Dendritic cell treated with granulocyte-macrophage colony-stimulating factor and Interleukin-4, amounts not matched to agents 40 ng/mL and 50 ng/mL, for 4 days (primary cell): ENCODE measurements at regions not wholly inside any gene's neighbourhood (a gene's known extent, or its start where the extent isn't known, plus 50 kb on each side); places are given as distances from the start of the nearest gene placed in this dataset.
"Not testable (repeated sequence)": the region's sequence is repeated elsewhere in the genome, so short reads cannot be mapped to it uniquely, and the experiment has no call there.

ENCODE experiments used
- H3K27ac Mint-ChIP-seq: one replicate; pipeline ENCODE4 v1.8.0; 2022; ENCODE audit warnings: mild to moderate bottlenecking, mixed read lengths
- H3K27me3 Mint-ChIP-seq: one replicate; pipeline ENCODE4 v1.8.0; 2022; ENCODE audit warnings: mild to moderate bottlenecking, mixed read lengths
- H3K36me3 Mint-ChIP-seq: one replicate; pipeline ENCODE4 v1.8.0; 2022; ENCODE audit warnings: low read depth, mixed read lengths
- H3K4me1 Mint-ChIP-seq: one replicate; pipeline ENCODE4 v1.8.0; 2022; ENCODE audit warnings: low read depth, mixed read lengths
- H3K4me3 Mint-ChIP-seq: one replicate; pipeline ENCODE4 v1.8.0; 2022; ENCODE audit warnings: mild to moderate bottlenecking, moderate library complexity, mixed read lengths
- H3K9me3 Mint-ChIP-seq: one replicate; pipeline ENCODE4 v1.8.0; 2022; ENCODE audit warnings: mixed read lengths
- intact Hi-C: fragments of 100-400 bp; cut with micrococcal nuclease; formaldehyde crosslinking; loops from one replicate; pipeline ENCODE4 v1.15.0; 2022

DNA sequence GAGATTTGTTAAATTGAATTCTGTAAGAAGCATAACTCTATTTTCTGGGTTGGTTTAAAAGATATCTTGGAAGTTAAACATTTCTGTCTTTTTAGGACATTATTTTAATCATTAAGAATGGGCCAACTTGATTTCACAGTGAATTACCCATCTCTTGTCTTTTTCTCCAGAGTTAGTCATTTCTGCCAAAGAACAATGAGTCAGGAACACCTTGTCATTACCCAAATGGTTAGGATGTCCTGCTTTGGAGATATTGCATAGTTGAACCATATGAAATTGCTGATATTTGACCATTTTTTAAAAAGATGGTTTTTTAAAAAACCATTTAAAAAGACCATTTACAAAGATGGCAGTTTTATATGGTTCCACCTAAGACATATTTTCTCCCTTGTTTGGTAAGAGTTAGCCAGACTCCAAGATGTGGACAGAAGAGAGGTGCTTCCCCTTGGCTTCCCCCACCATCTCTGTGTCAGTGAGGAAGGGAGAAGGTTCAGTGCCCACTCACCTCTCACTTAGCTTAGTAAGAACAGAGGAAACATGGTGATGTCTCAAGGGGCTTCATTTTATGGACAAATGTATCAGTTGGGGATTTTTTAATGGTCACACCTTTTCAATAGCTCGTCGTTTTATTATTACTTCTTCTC, 103.0 kb downstream of the PCSK1 start:
- Mint-ChIP-seq H3K36me3 (no peaks in the 10 kb centered on the region), H3K27ac (no peak overlapping the region), H3K4me3 (no peak overlapping the region), H3K27me3 (no peaks in the 10 kb centered on the region), H3K9me3 (no peaks in the 10 kb centered on the region), H3K4me1 (peaks cover 9% of the 10 kb centered on the region)
- intact Hi-C loops, result loop anchor here (10.0 kb wide), 2 partner anchors 435 to 665 kb away; no protein-coding TSS in a partner anchor

DNA sequence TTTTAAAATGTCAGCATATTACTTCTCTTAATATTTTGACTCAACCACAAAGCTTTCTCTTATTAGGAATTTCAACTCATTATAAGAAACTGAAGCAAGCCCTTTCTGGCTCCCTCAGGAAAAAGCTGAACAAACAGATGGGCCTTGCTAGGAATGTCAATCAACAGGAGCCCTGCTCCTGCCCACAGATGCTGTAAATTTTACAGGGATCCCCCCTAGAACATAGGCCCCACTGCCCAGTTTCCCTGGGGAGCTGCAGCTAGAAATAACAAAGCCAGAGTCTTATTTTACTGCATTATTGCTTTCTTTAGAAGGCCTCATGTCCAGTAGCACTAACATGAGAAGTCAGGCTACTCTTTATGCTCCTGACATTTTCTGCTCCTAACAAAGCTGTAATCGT, 103.8 kb downstream of the PCSK1 start:
- no peaks in the 10 kb centered on the region for H3K9me3 Mint-ChIP-seq
- H3K27me3 Mint-ChIP-seq, result no peaks in the 10 kb centered on the region
- peaks cover 9% of the 10 kb centered on the region for H3K4me1 Mint-ChIP-seq
- no peaks in the 10 kb centered on the region for H3K36me3 Mint-ChIP-seq
- intact Hi-C loops, result no loop called here
- H3K4me3 Mint-ChIP-seq, result no peak overlapping the region
- no peak overlapping the region for H3K27ac Mint-ChIP-seq

DNA sequence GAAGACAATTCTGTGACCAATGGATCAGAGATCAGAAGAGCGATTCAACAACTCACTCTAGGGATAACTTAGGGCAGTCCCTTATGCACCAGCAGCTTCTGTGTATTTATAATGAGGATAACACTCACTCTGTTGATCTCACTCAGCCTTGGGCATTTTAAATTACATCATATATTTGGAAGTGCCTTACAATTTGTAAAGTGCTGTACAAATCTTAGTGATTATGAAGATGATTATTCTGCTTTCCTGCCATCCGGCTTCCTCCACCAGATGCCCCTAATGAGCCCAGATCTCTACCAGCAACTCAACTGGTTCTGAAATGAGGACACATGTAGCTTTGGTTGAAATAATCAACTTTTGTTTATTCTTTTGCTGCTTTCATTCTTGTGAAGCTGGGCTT, 105.3 kb downstream of the PCSK1 start:
- no peaks in the 10 kb centered on the region for H3K27me3 Mint-ChIP-seq
- intact Hi-C loops, result no loop called here
- H3K4me3 Mint-ChIP-seq, result no peak overlapping the region
- H3K4me1 Mint-ChIP-seq, result peaks cover 9% of the 10 kb centered on the region
- no peak overlapping the region for H3K27ac Mint-ChIP-seq
- H3K36me3 Mint-ChIP-seq, result no peaks in the 10 kb centered on the region
- H3K9me3 Mint-ChIP-seq, result no peaks in the 10 kb centered on the region

DNA sequence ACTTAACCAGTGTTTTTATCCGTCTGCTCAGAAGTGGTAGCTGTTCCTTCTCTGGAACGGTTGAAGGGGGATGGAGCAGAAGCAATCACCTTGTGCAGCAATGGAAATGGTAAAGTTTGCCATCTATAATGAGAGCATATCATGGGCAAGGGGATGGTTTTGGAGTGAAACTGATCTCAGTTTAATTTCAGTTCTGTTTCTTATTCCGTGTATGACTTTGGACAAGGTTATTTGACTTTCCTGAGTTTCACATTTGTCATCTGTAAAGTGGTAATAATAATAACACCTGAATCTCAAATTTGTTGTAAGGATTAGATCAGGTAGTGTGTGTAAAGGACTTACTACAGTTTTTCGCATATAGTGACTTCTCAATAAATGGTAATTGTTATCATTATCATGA, 106.1 kb downstream of the PCSK1 start:
- Mint-ChIP-seq H3K27ac (no peak overlapping the region), H3K9me3 (no peaks in the 10 kb centered on the region), H3K36me3 (no peaks in the 10 kb centered on the region), H3K27me3 (no peaks in the 10 kb centered on the region), H3K4me3 (no peak overlapping the region), H3K4me1 (peaks cover 9% of the 10 kb centered on the region)
- intact Hi-C loops, result no loop called here

DNA sequence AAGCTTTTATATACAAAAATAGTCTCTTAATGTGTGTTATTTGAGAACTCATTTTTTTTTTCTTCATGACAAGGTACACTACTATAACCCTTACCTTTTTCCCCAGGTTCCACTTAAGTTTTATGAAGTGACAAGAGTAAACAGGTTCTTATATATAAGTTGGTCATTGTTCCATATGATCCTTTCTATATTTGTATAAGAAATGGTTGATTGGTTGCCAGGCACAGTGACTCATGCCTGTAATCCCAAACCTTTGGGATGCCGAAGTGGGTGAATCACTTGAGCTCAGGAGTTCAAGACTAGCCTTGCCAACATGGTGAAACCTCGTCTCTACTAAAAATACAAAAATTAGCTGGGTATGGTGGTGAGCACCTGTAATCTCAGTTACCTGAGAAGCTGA, 108.3 kb downstream of the PCSK1 start:
- Mint-ChIP-seq H3K9me3 (no peaks in the 10 kb centered on the region), H3K36me3 (no peaks in the 10 kb centered on the region), H3K4me3 (no peak overlapping the region), H3K4me1 (no peaks in the 10 kb centered on the region), H3K27me3 (no peaks in the 10 kb centered on the region), H3K27ac (no peak overlapping the region)
- intact Hi-C loops, result no loop called here

DNA sequence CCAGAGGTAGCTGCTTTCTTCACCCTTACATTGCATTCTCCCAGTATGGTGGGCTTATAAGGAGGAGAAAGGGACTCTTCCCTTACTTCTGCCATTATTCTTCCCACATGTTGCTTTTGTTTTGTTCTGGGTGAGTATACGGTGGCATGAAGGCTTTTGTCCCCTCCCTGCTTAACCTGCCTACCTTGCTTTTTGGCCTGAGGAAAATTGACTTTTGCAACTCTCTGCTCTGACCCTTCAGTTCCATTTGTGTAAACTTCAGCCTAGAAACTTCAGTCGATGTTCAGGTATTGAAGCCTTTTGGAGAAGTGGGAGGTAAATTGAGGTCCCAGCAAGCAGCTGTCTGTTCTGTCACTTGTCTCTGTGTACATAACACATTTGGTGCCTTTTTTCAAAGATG, 110.2 kb downstream of the PCSK1 start:
- Mint-ChIP-seq H3K4me1 (no peaks in the 10 kb centered on the region), H3K36me3 (no peaks in the 10 kb centered on the region), H3K27me3 (no peaks in the 10 kb centered on the region), H3K27ac (no peak overlapping the region), H3K9me3 (no peaks in the 10 kb centered on the region), H3K4me3 (no peak overlapping the region)
- intact Hi-C loops, result no loop called here

DNA sequence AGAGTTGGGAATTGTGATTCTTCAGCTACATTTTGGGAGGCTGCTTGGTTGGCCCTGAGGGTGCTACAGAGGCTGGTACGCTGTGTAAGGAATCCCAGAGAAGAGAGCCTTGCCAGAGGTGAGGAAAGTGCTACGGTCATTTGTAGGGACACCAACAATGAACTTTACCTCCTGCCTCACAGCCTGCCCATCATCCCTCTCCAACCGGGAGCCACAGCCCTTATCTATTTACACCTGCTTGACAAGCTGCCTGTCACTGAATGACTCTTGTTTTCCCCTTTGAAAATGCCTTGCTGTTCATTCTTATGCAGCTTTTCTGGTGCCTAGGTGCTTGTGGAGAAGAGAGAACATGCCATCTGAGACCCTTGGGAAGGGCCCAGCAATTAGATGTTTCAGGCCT, 110.8 kb downstream of the PCSK1 start:
- Mint-ChIP-seq H3K4me1 (no peaks in the 10 kb centered on the region), H3K36me3 (no peaks in the 10 kb centered on the region), H3K4me3 (no peak overlapping the region), H3K27me3 (no peaks in the 10 kb centered on the region), H3K9me3 (no peaks in the 10 kb centered on the region), H3K27ac (no peak overlapping the region)
- intact Hi-C loops, result no loop called here

DNA sequence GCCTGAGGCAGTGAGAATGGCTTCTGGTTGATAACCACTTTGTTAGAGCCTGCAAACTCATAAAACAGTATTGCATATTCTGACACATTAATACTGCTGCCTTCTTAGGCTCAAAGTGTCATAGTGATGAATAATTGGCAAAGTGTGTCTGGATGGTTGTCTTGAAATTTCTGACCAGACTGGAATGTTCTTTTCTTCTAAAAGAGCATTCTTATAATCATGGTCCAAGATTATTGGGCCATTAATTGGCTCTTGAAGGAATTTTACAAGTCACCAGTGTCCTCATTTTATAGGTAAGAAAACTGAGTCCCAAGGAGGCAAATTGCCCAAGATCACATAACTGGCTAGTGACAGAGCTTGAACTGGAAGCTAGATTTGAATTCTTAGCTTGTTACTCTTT, 111.7 kb downstream of the PCSK1 start:
- H3K36me3 Mint-ChIP-seq, result no peaks in the 10 kb centered on the region
- no peaks in the 10 kb centered on the region for H3K9me3 Mint-ChIP-seq
- H3K27me3 Mint-ChIP-seq, result no peaks in the 10 kb centered on the region
- intact Hi-C loops, result no loop called here
- H3K27ac Mint-ChIP-seq, result no peak overlapping the region
- H3K4me3 Mint-ChIP-seq, result no peak overlapping the region
- H3K4me1 Mint-ChIP-seq, result no peaks in the 10 kb centered on the region

DNA sequence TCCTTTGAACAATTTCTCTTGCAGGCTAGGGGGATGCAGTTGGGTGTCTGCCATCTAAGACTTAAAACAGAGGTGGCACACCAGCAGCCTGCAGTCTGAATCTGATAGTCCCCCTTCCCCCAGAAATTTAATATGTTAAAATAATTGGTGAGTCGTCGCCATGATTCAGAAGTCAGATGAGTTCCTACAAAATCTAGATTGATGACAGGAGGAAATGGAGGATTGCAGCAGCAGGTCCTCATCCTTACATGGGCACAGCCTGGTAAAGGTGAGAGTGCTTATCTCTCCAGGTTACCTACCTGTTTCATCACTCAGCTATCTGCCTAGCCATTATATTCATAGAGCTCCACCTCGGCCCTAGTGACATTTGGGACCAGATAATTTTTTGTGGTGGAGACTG, 112.3 kb downstream of the PCSK1 start:
- Mint-ChIP-seq H3K9me3 (no peaks in the 10 kb centered on the region), H3K27me3 (no peaks in the 10 kb centered on the region), H3K27ac (no peak overlapping the region), H3K4me1 (peaks cover 2% of the 10 kb centered on the region), H3K36me3 (no peaks in the 10 kb centered on the region), H3K4me3 (no peak overlapping the region)
- intact Hi-C loops, result no loop called here

DNA sequence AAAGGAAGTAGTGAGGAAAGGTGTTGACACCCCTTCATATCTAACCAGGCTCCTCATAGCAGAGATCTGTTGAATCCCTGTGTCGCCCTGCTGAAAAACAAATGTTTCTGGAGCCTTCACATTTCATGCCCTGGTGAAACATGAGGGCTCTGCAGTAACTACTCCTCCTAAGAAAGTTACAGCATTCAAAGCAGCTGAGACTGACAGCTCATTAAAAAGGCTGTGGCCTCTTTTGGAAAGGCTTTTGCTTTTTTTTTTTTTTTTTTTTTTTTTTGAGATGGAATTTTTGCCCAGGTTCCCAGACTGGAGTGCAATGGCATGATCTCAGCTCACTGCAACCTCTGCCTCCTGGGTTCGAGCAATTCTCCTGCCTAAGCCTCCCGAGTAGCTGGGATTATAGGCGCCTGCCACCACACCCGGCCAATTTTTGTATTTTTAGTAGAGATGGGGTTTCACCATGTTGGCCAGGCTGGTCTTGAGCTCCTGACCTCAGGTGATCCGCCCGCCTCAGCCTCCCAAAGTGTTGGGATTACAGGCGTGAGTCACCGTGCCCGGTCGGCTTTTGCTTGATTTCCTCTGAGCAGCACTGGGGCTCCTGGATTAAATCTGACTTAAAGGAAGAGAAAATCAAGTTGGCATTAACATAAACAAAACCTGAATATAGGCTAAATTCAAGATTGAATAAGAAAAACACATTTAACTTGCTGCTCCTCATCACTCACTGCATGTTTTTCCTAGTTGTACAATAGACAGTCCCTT, 112.9 kb downstream of the PCSK1 start:
- H3K4me3 Mint-ChIP-seq, H3K36me3 Mint-ChIP-seq, H3K27me3 Mint-ChIP-seq, H3K27ac Mint-ChIP-seq, H3K4me1 Mint-ChIP-seq, H3K9me3 Mint-ChIP-seq, intact Hi-C loops: not testable (repeated sequence)

DNA sequence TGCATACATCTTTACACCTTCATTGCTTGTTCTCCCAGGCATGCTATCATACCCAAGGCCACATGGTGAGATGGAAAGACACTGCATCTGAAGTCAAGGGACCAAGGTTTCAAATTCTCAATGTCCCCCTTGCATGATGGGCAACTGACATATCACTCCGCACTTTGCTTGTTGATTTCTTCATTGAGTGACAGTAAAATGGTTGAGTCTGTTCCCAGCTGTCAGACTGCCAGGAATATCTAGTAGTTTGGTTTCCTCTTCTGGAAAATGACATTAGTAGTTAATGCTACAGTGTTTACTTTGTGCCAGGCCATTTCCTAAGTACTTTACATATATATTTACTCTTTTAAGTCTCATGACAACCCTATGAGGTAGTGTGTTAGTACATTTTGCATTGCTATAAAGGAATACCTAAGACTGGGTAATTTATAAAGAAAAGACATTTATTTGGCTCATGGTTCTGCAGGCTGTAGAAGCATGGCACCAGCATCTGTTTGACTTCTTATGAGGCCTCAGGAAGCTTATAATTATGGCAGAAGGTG, 114.4 kb downstream of the PCSK1 start:
- Mint-ChIP-seq H3K36me3 (no peaks in the 10 kb centered on the region), H3K9me3 (no peaks in the 10 kb centered on the region), H3K27me3 (no peaks in the 10 kb centered on the region), H3K4me1 (peaks cover 8% of the 10 kb centered on the region), H3K27ac (no peak overlapping the region), H3K4me3 (no peak overlapping the region)
- intact Hi-C loops, result no loop called here

DNA sequence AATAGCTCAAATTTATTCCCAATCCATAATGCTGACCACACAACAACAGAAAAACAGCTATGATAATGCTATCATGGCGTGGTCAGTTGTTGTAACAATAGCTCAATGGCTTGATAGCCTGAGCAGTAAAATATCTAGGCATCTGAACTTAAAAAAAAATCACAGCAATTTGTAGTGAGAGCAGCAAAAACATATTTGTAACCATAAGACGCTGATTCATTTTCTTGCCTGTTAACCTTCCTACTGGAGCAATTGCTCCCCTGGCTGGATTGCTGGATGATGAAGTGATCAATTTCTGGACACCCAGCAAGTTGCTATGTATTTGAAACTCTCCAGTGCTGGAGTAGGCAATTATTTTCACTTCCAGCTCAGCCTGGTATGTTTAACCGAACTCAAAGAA, 115.1 kb downstream of the PCSK1 start:
- Mint-ChIP-seq H3K36me3 (no peaks in the 10 kb centered on the region), H3K27me3 (no peaks in the 10 kb centered on the region), H3K4me3 (no peak overlapping the region), H3K4me1 (peaks cover 8% of the 10 kb centered on the region), H3K9me3 (no peaks in the 10 kb centered on the region), H3K27ac (no peak overlapping the region)
- intact Hi-C loops, result no loop called here

DNA sequence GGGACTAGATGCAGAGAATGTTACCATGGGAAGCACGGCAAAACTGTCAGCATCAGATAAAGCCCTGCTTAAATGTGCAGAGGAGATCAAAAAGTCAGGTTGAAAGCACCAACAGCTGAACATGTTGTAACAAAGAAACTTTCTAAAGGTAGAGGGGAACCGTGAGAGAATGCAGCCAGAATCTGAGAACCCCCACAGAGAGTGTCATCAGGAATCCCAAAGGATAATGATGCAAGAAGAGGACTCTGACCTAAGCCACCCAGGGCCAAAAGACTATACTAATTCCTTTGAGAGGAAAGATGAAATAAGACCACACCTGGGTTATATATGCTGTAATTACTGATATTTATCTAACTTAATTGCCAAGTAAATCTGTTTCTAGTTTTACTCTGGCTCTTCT, 116.6 kb downstream of the PCSK1 start:
- Mint-ChIP-seq H3K27ac (no peak overlapping the region), H3K27me3 (no peaks in the 10 kb centered on the region), H3K4me1 (peaks cover 8% of the 10 kb centered on the region), H3K36me3 (no peaks in the 10 kb centered on the region), H3K9me3 (peaks cover 10% of the 10 kb centered on the region), H3K4me3 (no peak overlapping the region)
- intact Hi-C loops, result no loop called here

DNA sequence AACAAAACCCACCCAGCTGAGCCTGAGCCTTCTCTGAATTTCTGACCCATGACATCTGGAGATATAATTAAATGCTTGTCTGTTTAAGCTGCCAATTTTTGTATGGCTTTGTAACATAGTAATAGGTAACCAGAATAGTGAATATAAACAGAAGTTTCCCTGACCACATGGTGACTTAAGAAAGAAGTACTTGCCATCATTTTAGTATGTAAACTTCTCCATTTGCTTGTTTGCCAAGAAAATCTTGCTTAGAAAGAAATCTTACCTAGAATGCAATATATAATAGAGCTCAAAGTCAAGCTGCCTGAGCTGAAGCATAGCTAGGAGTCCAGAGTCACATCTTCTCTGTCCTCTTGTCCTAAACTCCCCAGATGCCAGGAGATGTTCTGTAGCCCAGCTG, 117.0 kb downstream of the PCSK1 start:
- Mint-ChIP-seq H3K4me1 (peaks cover 8% of the 10 kb centered on the region), H3K27ac (no peak overlapping the region), H3K36me3 (no peaks in the 10 kb centered on the region), H3K9me3 (peaks cover 15% of the 10 kb centered on the region), H3K27me3 (no peaks in the 10 kb centered on the region), H3K4me3 (no peak overlapping the region)
- intact Hi-C loops, result no loop called here

DNA sequence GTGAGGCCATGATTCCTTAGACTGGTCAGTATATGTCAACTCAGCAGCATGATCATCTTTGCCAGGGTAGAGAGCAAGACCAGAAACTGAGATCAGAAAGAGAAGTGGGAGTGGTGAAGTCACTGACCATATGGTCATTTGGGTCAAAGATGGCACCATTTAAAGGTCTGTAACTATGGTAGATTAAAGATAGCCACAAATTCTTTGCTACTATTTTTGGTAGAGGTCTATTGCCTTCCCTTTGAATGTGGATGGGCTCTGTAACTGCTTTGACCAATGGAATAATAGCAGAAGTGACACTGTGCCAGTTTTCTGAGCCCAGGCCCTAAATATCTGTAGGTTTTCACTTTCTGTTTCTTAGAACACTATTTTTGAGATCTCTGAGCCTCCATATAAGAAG, 117.6 kb downstream of the PCSK1 start:
- Mint-ChIP-seq H3K27me3 (no peaks in the 10 kb centered on the region), H3K4me3 (no peak overlapping the region), H3K27ac (no peak overlapping the region), H3K36me3 (no peaks in the 10 kb centered on the region), H3K9me3 (peaks cover 21% of the 10 kb centered on the region), H3K4me1 (peaks cover 8% of the 10 kb centered on the region)
- intact Hi-C loops, result no loop called here
